Urinary bladder (tissue), 3 donors: ENCODE measurements at regions not wholly inside any gene's neighbourhood (a gene's known extent, or its start where the extent isn't known, plus 50 kb on each side); places are given as distances from the start of the nearest gene placed in this dataset.

Experiments
- DNase-seq: peaks from one replicate; pipeline ENCODE4 v3.0.0-alpha.2; 2015; ENCODE audit errors: extremely low spot score
- H3K27ac ChIP-seq: one replicate; pipeline ENCODE4 v1.5.1; 2013; ENCODE audit warnings: low read depth, mild to moderate bottlenecking, moderate library complexity
- H3K36me3 ChIP-seq: one replicate; pipeline ENCODE4 v1.6.1; 2013; ENCODE audit warnings: mild to moderate bottlenecking, moderate library complexity; ENCODE audit not compliant: insufficient read depth
- H3K4me1 ChIP-seq: one replicate; pipeline ENCODE4 v1.6.1; 2013; ENCODE audit warnings: mild to moderate bottlenecking, moderate library complexity; ENCODE audit not compliant: insufficient read depth
- H3K4me3 ChIP-seq: one replicate; pipeline ENCODE4 v1.5.1; 2013; ENCODE audit warnings: low read depth, low read length
- WGBS: extraction: QIAGEN DNeasy Blood & Tissue Kit; methylation state at CpG from one replicate; pipeline ENCODE4 v1.1.7; 2013; 5-methylcytosine and 5-hydroxymethylcytosine counted together
- donor health status: healthy with polysubstance abuse.
- donor health status: healthy.

DNA sequence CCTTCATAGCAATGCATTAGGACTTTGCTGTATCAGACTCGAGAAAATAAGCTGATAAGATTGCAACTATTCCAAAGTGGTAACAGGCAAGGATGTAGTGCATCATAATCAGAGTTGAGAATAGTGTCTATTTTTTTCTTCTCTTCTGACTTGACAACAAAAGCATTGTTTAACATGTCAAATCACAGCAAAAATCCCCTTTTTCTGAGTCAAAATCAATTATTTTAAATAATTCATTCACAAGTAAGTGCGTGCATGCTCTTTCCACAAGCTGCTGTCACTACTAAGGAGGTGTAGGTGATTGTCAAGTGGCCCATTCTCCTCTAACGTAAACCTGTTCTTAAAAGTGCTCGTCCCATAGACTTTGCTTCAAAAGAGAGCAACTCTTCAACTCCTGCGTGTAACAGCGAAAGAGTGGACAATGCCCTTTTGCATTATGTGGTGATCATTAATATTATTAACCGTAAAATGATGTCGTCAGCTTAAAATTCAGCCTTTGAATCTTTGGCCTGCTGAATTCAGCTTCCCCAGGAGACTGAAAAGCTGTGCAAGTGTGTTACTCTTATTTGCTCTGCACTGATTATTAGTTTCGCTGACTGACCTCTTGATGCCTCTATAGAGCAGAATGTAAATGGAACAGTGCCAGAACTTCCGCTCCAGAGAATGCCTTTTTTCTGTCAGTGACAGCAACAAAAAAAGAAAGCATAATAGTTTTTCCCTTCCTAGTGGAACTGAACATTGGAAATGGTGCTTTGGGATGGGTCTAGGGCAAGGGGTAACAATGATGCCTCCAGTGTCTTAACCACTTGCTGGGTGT, 680.8 kb upstream of the SEMA6A start:
- 76% methylated on average over 10 of the region's 10 CpGs for WGBS
- Histone ChIP-seq H3K4me3 (no peak overlapping the region), H3K4me1 (no peaks in the 10 kb centered on the region), H3K27ac (no peak overlapping the region), H3K36me3 (no peaks in the 10 kb centered on the region)
- no peak for DNase-seq

DNA sequence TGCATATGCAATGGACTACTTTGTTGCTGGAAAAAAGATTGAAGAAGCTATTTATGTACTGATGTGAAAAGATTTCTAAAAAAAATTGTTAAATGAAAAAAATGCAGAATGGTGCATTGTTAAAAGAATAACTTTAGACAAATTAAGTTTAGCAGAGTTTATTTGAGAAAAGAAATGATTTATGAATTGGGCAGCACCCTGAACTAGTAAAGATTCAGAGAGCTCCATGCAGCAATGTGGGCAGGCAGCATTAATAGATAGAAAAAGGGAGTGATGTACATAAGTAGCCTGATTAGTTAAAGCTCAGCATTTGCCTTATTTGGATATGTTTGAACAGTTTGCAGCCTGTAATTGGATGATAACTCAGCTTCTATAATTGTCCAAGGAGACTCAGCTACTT, 677.9 kb upstream of the SEMA6A start:
- Histone ChIP-seq H3K4me1 (no peaks in the 10 kb centered on the region), H3K4me3 (no peak overlapping the region), H3K27ac (no peak overlapping the region), H3K36me3 (no peaks in the 10 kb centered on the region)
- DNase-seq = no peak

DNA sequence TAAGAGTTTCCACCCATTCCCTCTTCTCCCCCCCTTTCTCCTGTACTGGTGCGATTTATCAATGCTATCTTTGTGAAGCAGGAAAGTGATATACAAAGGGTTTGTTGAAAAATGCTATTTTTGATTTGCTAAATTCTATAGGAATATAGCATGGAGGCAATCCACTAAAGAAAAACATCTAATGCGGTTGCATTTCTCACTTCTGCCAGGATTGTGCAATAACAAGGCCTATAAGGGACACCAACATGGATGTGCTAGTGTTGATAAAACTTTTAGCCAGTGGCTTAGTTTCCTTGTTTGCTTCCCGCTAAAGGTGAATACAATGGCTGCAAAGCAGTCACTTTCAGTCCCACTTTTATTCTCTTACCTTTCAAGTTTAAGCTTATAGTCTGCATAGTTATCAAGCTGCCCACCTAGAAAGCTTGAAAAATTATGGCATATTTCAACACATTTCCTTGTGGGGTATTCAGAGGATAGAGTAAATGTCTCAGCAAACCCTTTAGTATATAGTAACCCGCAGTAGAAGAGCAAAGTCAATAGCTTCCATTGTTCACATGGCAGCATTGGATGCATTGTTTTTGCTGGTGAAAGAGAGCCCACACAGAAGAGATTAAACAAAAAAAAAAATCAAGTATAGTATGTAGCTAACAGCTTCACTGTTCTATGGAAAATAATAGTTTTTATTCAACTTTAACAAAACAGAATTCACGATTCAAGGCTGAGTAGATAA, 674.6 kb upstream of the SEMA6A start:
- H3K4me1 ChIP-seq = no peaks in the 10 kb centered on the region
- DNase-seq = no peak
- WGBS = 86% methylated on average over 5 of the region's 5 CpGs
- H3K36me3 ChIP-seq = no peaks in the 10 kb centered on the region
- H3K27ac ChIP-seq = no peak overlapping the region
- H3K4me3 ChIP-seq = no peak overlapping the region

DNA sequence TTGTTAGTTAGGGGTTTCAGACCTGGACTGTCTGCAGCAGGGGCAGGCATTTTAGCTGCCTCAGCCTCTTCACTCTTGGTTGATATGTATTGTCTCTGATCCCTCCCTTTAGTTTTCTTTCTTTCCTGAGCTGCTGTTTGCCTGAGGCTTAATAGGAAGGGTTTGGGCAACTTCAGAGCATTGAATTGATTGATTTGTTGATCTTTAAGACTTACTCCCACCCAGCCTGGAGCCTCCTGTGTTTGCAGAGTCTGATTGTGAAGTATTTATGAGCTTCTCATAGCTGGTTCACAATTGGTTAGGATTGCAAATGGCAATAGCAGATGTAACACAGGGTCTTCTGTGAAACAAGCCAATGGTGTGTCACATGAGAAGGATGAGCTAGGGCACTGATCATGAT, 671.8 kb upstream of the SEMA6A start:
- H3K4me1 ChIP-seq = no peaks in the 10 kb centered on the region
- no peak overlapping the region for H3K27ac ChIP-seq
- H3K36me3 ChIP-seq = no peaks in the 10 kb centered on the region
- no peak for DNase-seq
- no peak overlapping the region for H3K4me3 ChIP-seq

DNA sequence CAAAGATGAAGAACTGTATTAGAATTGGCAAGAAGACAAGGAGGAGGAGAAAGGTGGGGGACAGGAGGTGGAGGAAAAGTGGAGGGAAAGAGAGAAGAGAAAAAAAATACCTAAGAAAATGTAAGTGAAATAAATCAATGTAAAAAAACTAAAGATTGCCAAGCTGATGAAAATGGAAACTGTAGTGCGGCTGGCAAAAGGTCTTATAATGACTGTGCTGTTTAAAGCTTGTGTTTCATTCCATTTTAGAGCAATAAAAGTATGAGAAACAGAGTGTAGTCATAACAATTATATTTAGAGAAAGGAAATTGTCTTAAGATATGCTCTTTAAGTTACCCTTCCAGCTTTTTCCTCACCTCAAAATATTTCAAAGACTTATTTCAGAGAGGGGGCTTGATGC, 670.5 kb upstream of the SEMA6A start:
- Histone ChIP-seq H3K27ac (no peak overlapping the region), H3K4me3 (no peak overlapping the region), H3K4me1 (no peaks in the 10 kb centered on the region), H3K36me3 (no peaks in the 10 kb centered on the region)
- 71% methylated on average over 1 of the region's 1 CpG for WGBS
- DNase-seq = no peak

DNA sequence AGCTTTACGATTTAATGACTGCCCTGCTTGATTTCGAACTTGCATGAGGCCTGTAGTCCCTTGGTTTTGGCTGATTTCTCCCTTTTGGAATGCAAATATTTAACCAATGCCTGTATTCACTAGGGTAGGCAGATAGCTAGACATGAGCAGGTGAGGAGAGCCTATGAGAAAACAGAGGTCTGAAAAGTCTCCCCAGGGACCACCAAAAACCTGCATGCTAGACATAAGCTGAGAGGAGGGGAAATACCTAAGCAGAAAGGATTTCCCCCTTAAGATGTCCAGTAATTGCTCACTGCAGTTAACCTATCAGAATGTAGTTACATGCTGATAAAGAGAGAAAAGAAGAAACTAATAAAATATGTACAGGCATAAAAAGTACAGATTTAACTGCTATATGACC, 667.4 kb upstream of the SEMA6A start:
- Histone ChIP-seq H3K27ac (no peak overlapping the region), H3K4me3 (no peak overlapping the region), H3K4me1 (no peaks in the 10 kb centered on the region), H3K36me3 (no peaks in the 10 kb centered on the region)
- DNase-seq = no peak
- 69% methylated on average over 2 of the region's 2 CpGs for WGBS

DNA sequence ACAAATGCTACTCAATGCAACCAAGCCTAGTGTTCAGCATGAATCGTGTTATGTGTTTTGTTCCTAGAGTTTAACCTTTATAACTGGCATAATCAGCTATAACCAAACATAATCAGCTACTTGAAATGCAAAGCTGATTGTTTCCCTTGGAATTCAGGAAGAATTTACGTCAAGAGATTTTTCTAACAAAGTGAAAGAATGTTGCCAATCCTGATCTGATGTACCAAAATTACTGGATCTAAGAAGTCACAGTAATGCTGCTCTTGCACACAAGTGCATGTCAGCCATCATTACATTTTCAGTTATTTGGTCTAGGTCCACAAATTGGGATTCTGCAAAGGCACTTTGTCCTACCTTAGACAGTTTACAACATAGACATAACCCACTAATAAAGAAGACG, 662.3 kb upstream of the SEMA6A start:
- DNase-seq = no peak
- no peak overlapping the region for H3K27ac ChIP-seq
- 85% methylated on average over 3 of the region's 3 CpGs for WGBS

DNA sequence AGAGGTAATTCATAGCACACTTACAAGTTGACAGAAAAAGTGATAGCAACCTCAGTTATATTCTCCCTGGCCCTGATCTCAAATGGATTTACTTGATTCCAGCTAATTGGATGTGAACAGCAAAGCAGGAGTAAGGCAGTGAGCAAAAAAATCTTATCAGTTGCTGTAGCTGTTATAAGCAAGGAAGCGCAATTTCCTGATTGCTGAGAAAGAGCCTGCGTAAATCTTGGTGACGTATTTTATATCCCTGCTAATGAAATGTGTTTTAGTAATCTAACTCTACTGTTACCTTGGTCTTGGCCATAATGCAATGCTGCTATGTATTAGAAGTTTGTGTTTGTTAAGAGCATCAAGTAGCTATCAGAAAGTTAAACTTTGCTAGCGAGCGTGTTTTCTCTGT, 661.2 kb upstream of the SEMA6A start:
- H3K4me3 ChIP-seq = no peak overlapping the region
- H3K36me3 ChIP-seq = no peaks in the 10 kb centered on the region
- H3K27ac ChIP-seq = no peak overlapping the region
- H3K4me1 ChIP-seq = no peaks in the 10 kb centered on the region
- DNase-seq = no peak
- WGBS = 68% methylated on average over 5 of the region's 5 CpGs

More for the DNA sequence above, 662.3 kb upstream of the SEMA6A start:
- H3K4me1 ChIP-seq = no peaks in the 10 kb centered on the region
- H3K4me3 ChIP-seq = no peak overlapping the region
- no peaks in the 10 kb centered on the region for H3K36me3 ChIP-seq

DNA sequence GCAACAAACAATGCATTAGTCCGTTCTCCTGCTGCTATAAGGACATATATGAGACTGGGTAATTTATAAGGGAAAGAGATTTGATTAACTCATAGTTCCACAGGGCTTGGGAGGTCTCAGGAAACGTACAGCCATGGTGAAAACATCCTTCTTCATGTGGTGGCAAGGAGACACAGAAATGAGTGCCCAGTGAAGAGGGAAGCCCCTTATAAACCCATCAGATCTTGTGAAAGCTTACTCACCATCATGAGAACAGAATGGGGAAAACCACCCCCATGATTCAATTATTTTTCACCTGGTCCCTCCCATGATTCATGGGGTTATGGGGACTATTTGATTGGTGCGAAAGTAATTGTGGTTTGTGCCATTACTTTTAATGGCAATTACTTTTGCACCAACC, 655.8 kb upstream of the SEMA6A start:
- H3K36me3 ChIP-seq = no peaks in the 10 kb centered on the region
- H3K4me3 ChIP-seq = no peak overlapping the region
- 88% methylated on average over 3 of the region's 3 CpGs for WGBS
- no peak overlapping the region for H3K27ac ChIP-seq
- no peak for DNase-seq
- no peaks in the 10 kb centered on the region for H3K4me1 ChIP-seq

DNA sequence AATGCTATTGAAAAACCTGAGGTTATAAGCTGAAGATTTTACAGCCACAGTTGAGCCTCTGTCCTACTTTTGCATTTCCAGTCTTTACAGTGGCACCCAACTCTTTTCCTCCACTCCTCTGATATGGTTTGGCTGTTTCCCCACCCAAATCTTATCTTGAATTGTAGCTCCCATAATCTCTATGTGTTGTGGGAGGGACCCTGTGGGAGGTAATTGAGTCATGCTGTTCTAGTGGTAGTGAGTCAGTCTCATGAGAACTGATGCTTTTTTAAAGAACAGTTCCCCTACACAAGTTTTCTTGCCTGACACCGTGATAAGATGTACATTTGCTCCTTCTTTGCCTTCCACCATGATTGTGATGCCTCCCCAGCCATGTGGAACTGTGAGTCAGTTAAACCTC, 646.1 kb upstream of the SEMA6A start:
- H3K4me1 ChIP-seq = no peaks in the 10 kb centered on the region
- H3K27ac ChIP-seq = no peak overlapping the region
- no peak for DNase-seq
- no peak overlapping the region for H3K4me3 ChIP-seq
- H3K36me3 ChIP-seq = no peaks in the 10 kb centered on the region
- WGBS = 45% methylated on average over 1 of the region's 1 CpG

DNA sequence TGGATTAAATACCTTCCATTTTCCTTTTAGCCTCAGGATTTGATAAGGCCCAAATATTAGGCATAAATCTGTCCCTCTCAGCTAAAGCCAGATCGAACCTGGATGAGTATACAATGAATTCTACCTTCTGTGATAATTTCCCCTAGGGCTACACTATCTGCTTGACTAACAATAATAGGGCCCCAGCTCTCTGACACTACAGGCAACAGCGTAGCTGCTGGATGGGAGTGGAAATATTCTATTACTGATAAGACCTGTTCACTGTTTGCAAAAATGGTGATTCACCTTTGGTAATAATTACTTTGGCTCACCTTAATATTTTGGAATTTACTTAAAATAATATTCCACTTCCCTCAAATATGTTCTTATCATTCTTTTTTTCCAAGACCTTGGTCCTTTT, 644.2 kb upstream of the SEMA6A start:
- DNase-seq = no peak
- WGBS = 79% methylated on average over 2 of the region's 2 CpGs
- H3K4me1 ChIP-seq = no peaks in the 10 kb centered on the region
- no peak overlapping the region for H3K4me3 ChIP-seq
- H3K27ac ChIP-seq = no peak overlapping the region
- no peaks in the 10 kb centered on the region for H3K36me3 ChIP-seq

DNA sequence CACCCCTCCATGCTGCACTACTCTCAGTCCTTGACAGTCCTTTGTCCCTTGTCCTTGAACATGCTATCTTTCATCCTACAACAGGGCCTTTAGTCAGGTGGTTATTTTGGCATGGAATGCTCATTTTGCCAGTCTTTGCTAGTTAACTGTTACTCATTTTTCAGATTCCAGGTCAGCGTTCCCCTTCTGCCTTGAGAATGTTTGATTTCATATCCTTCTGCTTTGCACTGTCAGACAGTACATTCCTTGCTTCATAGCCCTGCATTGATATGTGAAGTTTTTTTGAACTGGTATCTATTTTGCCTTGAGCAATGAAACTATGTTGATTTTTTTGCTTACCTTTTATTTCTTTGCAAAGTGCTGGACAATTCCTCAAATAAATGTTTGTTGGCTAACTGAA, 638.2 kb upstream of the SEMA6A start:
- 63% methylated on average over 1 of the region's 1 CpG for whole genome bisulfite sequencing
- Histone ChIP-seq H3K27ac (no peak overlapping the region), H3K36me3 (no peaks in the 10 kb centered on the region), H3K4me3 (no peak overlapping the region), H3K4me1 (no peaks in the 10 kb centered on the region)
- no peak for DNase-seq

DNA sequence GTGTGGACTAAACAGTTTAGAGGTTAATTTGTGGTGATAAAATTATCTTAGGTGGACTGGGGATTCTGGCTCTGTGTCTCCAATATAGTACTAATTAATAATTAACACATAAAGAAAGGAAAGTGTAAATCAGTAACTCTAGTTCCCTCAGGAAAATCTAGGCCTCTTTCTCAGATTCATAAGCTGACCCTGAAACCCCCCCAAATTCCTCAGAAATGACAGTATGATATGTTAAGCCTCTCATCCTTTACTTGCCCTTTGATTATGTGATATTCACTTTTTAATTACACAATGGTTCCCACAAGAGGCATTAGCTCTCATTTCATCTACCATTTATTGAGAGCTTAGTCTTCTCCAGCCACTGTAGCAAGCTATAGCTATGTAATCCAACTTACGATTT, 636.2 kb upstream of the SEMA6A start:
- DNase-seq = no peak
- H3K4me1 ChIP-seq = no peaks in the 10 kb centered on the region
- no peak overlapping the region for H3K27ac ChIP-seq
- H3K4me3 ChIP-seq = no peak overlapping the region
- WGBS = 91% methylated on average over 1 of the region's 1 CpG
- no peaks in the 10 kb centered on the region for H3K36me3 ChIP-seq

DNA sequence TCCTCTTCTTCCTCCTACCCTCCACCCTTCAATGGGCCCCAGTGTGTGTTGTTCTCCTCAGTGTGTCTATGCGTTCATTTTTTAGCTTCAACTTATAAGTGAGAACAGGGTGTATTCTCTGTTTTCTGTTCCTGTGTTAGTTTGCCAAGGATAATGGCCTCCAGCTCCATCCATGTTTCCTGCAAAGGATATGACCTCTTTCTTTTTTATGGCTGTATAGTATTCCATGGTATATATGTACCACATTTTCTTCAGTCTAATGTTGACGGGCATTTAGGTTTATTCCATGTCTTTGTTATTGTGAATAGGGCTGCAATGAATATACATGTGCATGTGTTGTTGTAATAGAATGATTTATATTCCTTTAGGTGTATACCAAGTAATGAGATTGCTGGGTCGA, 634.9 kb upstream of the SEMA6A start:
- Histone ChIP-seq H3K36me3 (no peaks in the 10 kb centered on the region), H3K27ac (no peak overlapping the region), H3K4me3 (no peak overlapping the region), H3K4me1 (no peaks in the 10 kb centered on the region)
- DNase-seq = no peak
- 94% methylated on average over 3 of the region's 3 CpGs for WGBS
